ENCODE measurements at regions not wholly inside any gene's neighbourhood (a gene's known extent, or its start where the extent isn't known, plus 50 kb on each side); places are given as distances from the start of the nearest gene placed in this dataset.
"Not testable (repeated sequence)": the region's sequence is repeated elsewhere in the genome, so short reads cannot be mapped to it uniquely, and the experiment has no call there.

- not testable (repeated sequence) for TF ChIP-seq CTCF (conservative IDR thresholded peaks at IDR 0.05; ENCODE audit: low read depth, low read length); EZH2 (IDR thresholded peaks at IDR 0.05; ENCODE audit: borderline replicate concordance, low read depth, low read length, poor library complexity, severe bottlenecking)
Observed at GRCh38 chr6:67878216-67878615, 756.9 kb upstream of the ADGRB3 start.

Measured in A673 (cell line).